IMR-90 (cell line): ENCODE measurements at regions not wholly inside any gene's neighbourhood (a gene's known extent, or its start where the extent isn't known, plus 50 kb on each side); places are given as distances from the start of the nearest gene placed in this dataset.

Experiments
- ELK1 ChIP-seq: fragments of 150-350 bp; IDR thresholded peaks from 2 replicates; pipeline ENCODE4 v1.6.1; 2016; ENCODE audit warnings: low read depth, mild to moderate bottlenecking, low read length, moderate library complexity, borderline replicate concordance
- MAZ ChIP-seq: IDR thresholded peaks from 2 replicates; pipeline ENCODE4 v1.6.1; 2012; ENCODE audit warnings: low read depth, mild to moderate bottlenecking, low read length, improper control_type of control experiment, moderate library complexity, borderline replicate concordance
- TF ChIP-seq, protein P1 (sequence below): fragments of 150-350 bp; IDR thresholded peaks from 2 replicates; pipeline ENCODE4 v1.6.1; 2017; ENCODE audit warnings: mild to moderate bottlenecking, antibody characterized with exemption, low read length, low read depth

- TF ChIP-seq, protein P1, sequence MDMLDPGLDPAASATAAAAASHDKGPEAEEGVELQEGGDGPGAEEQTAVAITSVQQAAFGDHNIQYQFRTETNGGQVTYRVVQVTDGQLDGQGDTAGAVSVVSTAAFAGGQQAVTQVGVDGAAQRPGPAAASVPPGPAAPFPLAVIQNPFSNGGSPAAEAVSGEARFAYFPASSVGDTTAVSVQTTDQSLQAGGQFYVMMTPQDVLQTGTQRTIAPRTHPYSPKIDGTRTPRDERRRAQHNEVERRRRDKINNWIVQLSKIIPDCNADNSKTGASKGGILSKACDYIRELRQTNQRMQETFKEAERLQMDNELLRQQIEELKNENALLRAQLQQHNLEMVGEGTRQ, result peak; percentile 61; the same call in 1 of the 2 replicates
- TF ChIP-seq ELK1, result no peak
- TF ChIP-seq MAZ, result peak; percentile 53
These were observed 175.1 kb upstream of the PITX1 start (continued) for GRCh38 chr5:135208903-135209721.
